SU-DHL-6 (cell line): ENCODE measurements at regions not wholly inside any gene's neighbourhood (a gene's known extent, or its start where the extent isn't known, plus 50 kb on each side); places are given as distances from the start of the nearest gene placed in this dataset.

Experiments
- H2AFZ ChIP-seq: fragments of 200-600 bp; sonication (generic); 2 replicates; pipeline ENCODE4 v1.6.1; 2014; ENCODE audit warnings: low read depth, mild to moderate bottlenecking, moderate library complexity, mixed read lengths, antibody characterized with exemption, low read length; ENCODE audit not compliant: severe bottlenecking
- H3F3A ChIP-seq: fragments of 200-600 bp; shearing (Covaris generic); 2 replicates; pipeline ENCODE4 v1.6.0; 2016; ENCODE audit warnings: antibody characterized with exemption, mild to moderate bottlenecking; ENCODE audit not compliant: insufficient read depth
- H3K27ac ChIP-seq: fragments of 200-600 bp; sonication (generic); 2 replicates; pipeline ENCODE4 v1.5.1; 2016; ENCODE audit warnings: low read depth, mild to moderate bottlenecking, low read length, moderate library complexity, mixed read lengths
- H3K27me3 ChIP-seq: fragments of 200-600 bp; sonication (generic), shearing (Covaris generic); 2 replicates; pipeline ENCODE4 v1.6.0; 2014; ENCODE audit warnings: mild to moderate bottlenecking, low read length
- H3K36me3 ChIP-seq: fragments of 200-600 bp; sonication (generic); 2 replicates; pipeline ENCODE4 v1.6.1; 2014; ENCODE audit warnings: mild to moderate bottlenecking, low read length, mixed read lengths
- H3K4me2 ChIP-seq: fragments of 300-600, 200-600 bp; shearing (Covaris generic), sonication (generic); 2 replicates; pipeline ENCODE4 v1.6.0; 2014; ENCODE audit warnings: low read length, low read depth, mild to moderate bottlenecking; ENCODE audit not compliant: poor library complexity, severe bottlenecking
- H3K4me3 ChIP-seq: fragments of 200-600 bp; sonication (generic); 2 replicates; pipeline ENCODE4 v1.5.1; 2014; ENCODE audit warnings: antibody characterized with exemption, low read length, mild to moderate bottlenecking, mixed read lengths; ENCODE audit not compliant: insufficient read depth, poor library complexity, severe bottlenecking
- H3K79me2 ChIP-seq: fragments of 200-600 bp; sonication (generic); 2 replicates; pipeline ENCODE4 v1.6.1; 2014; ENCODE audit warnings: mild to moderate bottlenecking, low read length, moderate library complexity; ENCODE audit not compliant: insufficient read depth
- H3K9ac ChIP-seq: fragments of 200-600 bp; sonication (generic); 2 replicates; pipeline ENCODE4 v1.7.0; 2014; ENCODE audit warnings: mild to moderate bottlenecking, low read length
- H3K9me2 ChIP-seq: fragments of 200-600 bp; sonication (generic); replicated peaks from 2 replicates; pipeline ENCODE4 v1.6.1; 2014; ENCODE audit warnings: low read length; ENCODE audit not compliant: insufficient read depth
- H3K9me3 ChIP-seq: fragments of 200-600 bp; sonication (generic); 2 replicates; pipeline ENCODE4 v1.6.1; 2014; ENCODE audit warnings: low read length, mixed read lengths; ENCODE audit not compliant: insufficient read depth
- H4K20me1 ChIP-seq: fragments of 200-600 bp; sonication (generic); 2 replicates; pipeline ENCODE4 v1.6.1; 2014; ENCODE audit warnings: low read depth, mild to moderate bottlenecking, antibody characterized with exemption, low read length, moderate library complexity, mixed read lengths
- CTCF ChIP-seq: fragments of 200-600 bp; sonication (generic); IDR thresholded peaks from one replicate; pipeline ENCODE4 v1.5.1; 2017; ENCODE audit warnings: antibody characterized with exemption, mild to moderate bottlenecking, low read length, moderate library complexity; ENCODE audit not compliant: insufficient read depth, poor library complexity, severe bottlenecking
- EZH2phosphoT487 ChIP-seq: fragments of 200-600 bp; sonication (generic), shearing (Covaris generic); conservative IDR thresholded peaks from 2 replicates; pipeline ENCODE4 v1.6.1; 2018; ENCODE audit warnings: mild to moderate bottlenecking, antibody characterized with exemption, low read length, moderate library complexity, mixed read lengths

DNA sequence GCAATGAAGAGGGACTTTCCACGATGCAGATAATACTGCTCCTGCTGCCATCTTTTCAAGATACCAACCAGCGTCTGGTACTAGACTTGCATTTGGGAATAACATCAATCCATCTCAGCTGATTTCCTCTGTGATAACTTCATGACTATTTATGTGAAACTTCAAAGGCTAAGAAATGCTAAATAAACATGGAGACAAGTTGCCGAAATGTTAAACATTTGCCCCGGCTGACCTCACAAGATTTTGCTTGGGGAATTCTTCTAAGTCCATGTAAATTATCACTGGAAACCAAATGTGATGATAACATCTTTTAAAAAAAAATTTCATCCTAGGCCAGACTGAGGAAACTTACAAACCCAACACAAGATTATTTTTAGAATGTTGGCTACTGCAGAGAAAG is 185.8 kb upstream of the PRICKLE2 start:
- TF ChIP-seq EZH2phosphoT487 (no peak), CTCF (no peak)
- Histone ChIP-seq H3K36me3 (no peaks in the 10 kb centered on the region), H4K20me1 (no peaks in the 10 kb centered on the region), H3F3A (no peaks in the 10 kb centered on the region), H2AFZ (no peak overlapping the region), H3K79me2 (no peaks in the 10 kb centered on the region), H3K27me3 (no peaks in the 10 kb centered on the region), H3K9me3 (no peaks in the 10 kb centered on the region), H3K9me2 (no peaks in the 10 kb centered on the region), H3K9ac (no peak overlapping the region), H3K4me3 (no peak overlapping the region), H3K27ac (no peak overlapping the region), H3K4me2 (no peak overlapping the region)

DNA sequence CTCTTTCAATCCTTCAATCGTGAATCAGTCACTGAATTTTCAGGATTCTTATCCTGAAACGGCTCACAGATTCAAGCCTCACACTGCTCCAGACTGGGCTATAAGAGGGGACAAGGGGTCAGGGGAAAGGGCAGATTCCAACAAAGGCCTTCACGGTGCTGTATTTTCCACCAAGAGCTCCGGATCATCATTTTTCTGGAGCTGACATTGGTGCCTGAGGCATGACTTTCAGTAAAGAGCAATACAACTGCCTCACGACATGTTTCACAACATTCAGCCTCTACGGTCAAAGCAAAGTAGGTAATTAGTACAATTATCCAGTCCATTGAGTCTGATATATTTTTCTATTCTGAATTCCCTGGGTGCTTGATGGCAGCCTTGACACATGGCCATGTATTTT is 185.0 kb upstream of the PRICKLE2 start:
- Histone ChIP-seq H3K36me3 (no peaks in the 10 kb centered on the region), H3K4me3 (no peak overlapping the region), H3K9ac (no peak overlapping the region), H3K9me2 (no peaks in the 10 kb centered on the region), H3K27ac (no peak overlapping the region), H3F3A (no peaks in the 10 kb centered on the region), H3K27me3 (no peaks in the 10 kb centered on the region), H3K4me2 (no peak overlapping the region), H4K20me1 (no peaks in the 10 kb centered on the region), H2AFZ (no peak overlapping the region), H3K79me2 (no peaks in the 10 kb centered on the region), H3K9me3 (no peaks in the 10 kb centered on the region)
- TF ChIP-seq EZH2phosphoT487 (no peak), CTCF (no peak)

DNA sequence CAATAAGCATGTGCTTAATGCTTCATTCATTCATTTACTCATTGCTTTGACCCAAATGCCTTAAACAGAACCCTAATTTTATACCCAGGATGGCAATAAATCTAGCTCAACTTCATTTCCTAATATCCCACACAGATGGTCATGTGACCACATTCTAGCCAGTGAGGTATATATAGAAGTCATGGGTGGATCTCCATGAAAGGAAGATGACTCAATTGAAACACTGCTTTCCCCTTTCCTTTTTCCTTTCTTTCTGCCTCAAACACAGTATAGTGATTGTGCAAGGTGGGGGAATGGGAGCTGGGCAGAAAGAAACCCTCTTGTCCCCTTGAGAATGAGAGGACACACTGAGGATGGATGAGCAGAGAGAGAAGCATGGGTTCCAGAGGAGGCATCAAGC is 183.5 kb upstream of the PRICKLE2 start:
- Histone ChIP-seq H4K20me1 (no peaks in the 10 kb centered on the region), H3K36me3 (no peaks in the 10 kb centered on the region), H3K27me3 (no peaks in the 10 kb centered on the region), H3K4me2 (no peak overlapping the region), H2AFZ (no peak overlapping the region), H3K4me3 (no peak overlapping the region), H3F3A (no peaks in the 10 kb centered on the region), H3K27ac (no peak overlapping the region), H3K79me2 (no peaks in the 10 kb centered on the region), H3K9me2 (no peaks in the 10 kb centered on the region), H3K9me3 (no peaks in the 10 kb centered on the region), H3K9ac (no peak overlapping the region)
- TF ChIP-seq EZH2phosphoT487 (no peak), CTCF (no peak)

- no peaks in the 10 kb centered on the region for H3K27me3 ChIP-seq
- TF ChIP-seq EZH2phosphoT487, result no peak
- no peaks in the 10 kb centered on the region for H3K36me3 ChIP-seq
- no peak overlapping the region for H3K4me2 ChIP-seq
- H3K79me2 ChIP-seq, result no peaks in the 10 kb centered on the region
- H2AFZ ChIP-seq, result no peak overlapping the region
- H3K9me2 ChIP-seq, result no peaks in the 10 kb centered on the region
- H3K9me3 ChIP-seq, result no peaks in the 10 kb centered on the region
- no peak overlapping the region for H3K27ac ChIP-seq
- no peak overlapping the region for H3K9ac ChIP-seq
- no peaks in the 10 kb centered on the region for H4K20me1 ChIP-seq
- no peaks in the 10 kb centered on the region for H3F3A ChIP-seq
- H3K4me3 ChIP-seq, result no peak overlapping the region
Observed at GRCh38 chr3:64406271-64406670, 181.0 kb upstream of the PRICKLE2 start.
